Activated T-cell treated with anti-CD3 and anti-CD28 coated beads for 24 hours (primary cell): ENCODE measurements at regions not wholly inside any gene's neighbourhood (a gene's known extent, or its start where the extent isn't known, plus 50 kb on each side); places are given as distances from the start of the nearest gene placed in this dataset.

ENCODE experiments used
- DNase-seq: peaks from one replicate; pipeline ENCODE4 v3.0.0-alpha.2; 2020; ENCODE audit warnings: low read depth

DNA sequence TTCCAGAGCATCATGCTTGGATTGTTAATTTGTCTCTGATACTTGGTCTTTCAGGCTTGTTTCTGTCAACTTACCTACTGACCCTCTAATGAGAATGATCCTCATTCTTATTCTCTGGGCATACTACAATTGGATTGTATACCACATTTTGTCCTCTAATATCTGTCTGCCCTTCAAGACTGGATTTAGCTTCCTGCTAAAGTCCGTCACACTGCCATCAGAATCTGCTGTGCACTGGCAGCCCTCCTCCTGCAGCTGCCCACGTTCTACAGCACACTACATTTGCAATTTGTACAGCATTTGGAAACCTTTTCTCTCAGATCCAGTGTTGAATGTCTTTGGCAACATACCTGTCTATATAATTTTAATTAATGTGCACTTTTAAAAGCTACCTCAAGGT, 183.1 kb downstream of the ZNF330 start:
- no peak for DNase-seq

- no peak for DNase-seq
These were observed 185.5 kb downstream of the ZNF330 start for GRCh38 chr4:141406237-141406636.

- no peak for DNase-seq
These were observed 188.9 kb downstream of the ZNF330 start for GRCh38 chr4:141409556-141409955.

- DNase-seq: no peak
These were observed 190.1 kb downstream of the ZNF330 start for GRCh38 chr4:141410839-141411238.

- DNase-seq: no peak
These were observed 191.2 kb downstream of the ZNF330 start for GRCh38 chr4:141411936-141412335.

DNA sequence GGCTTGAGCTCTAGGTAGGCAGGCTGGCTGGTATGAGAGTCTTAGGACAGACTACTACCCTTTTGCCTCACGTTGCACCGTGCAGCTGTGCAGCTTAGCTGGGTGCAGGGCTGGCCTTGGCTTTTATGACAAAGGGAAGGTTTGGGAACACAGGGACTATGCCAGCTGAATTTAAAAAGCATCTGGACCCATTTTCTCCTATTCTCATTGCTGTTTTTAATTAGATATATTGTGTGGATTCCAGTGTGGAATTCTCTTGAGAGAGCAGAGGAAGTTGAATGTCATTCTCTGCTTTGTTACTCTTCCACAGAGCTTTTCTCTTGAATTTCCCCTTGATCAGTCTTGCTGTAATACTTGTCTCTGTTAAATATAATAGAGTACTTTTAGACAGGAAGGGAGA, 192.7 kb downstream of the ZNF330 start:
- DNase-seq: no peak

GRCh38 chr4:141415651-141416050, 195.0 kb downstream of the ZNF330 start:
- DNase-seq: no peak

DNA sequence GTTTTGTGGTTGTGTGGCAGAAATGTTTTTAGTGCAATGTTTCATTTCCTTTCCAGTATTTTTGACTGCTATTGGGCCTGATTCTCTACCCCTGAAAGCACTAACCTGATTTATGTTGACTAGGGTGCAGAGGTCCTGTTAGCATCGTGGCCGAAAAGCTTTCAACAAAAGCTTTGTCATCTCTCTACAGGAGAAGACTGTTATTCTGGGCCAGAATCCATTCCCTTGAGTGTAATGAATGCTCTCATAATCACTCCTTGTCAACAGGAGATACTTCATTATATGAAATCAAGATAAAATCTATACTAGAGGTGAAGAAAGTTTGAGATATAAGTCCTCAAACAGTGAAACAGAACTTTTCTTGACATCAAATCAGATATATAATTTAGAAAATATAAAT, 195.5 kb downstream of the ZNF330 start:
- DNase-seq: no peak

DNA sequence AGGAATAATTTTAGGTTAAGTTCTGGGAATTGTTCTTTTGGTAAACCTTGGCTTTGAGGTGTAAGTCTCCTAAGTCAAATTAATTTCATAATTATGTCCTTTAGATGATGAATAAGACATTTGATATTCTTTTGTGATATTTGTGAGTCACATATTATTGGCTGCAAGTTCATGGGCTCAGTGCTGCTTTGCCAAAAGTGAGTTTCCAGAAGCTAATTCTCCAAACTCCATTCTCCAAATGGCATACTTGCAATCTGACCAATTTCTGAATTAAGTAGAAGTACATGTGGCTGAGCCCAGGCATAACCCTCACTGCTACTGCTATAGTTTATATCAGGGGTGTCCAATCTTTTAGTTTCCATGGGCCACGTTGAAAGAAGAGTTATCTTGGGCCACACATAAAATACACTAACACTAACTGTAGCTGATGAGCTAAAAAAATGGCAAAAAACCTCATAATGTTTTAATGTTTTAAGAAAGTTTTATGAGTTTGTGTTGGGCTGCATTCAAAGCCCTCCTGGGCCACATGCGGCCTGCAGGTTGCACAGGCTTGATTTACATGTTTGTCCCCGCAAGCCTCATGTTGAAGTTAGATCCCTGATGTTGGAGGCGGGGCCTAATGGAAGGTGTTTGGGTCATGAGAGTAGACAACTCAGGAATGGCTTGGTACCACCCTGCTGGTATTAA, 196.1 kb downstream of the ZNF330 start:
- no peak for DNase-seq

DNA sequence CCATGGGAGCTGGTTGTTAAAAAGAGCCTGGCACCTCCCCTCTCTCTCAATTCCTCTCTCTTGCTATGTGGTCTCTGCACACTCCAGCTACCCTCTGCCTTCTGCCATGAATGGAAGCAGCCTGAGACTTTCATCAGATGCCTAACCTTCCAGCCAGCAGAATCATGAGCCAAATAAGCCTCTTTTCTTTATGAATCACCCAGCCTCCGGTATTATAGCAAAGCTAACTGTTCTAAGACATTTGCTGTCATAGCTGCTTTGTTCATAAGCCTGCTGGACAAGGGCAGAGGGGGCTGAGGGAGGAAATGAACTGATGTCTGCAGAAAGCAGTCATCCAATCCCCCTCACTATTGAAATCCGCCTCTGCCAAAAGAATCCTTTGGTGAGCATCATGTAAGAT, 196.7 kb downstream of the ZNF330 start:
- no peak for DNase-seq

- DNase-seq: no peak
These were observed 204.4 kb downstream of the ZNF330 start for GRCh38 chr4:141425124-141425523.

DNA sequence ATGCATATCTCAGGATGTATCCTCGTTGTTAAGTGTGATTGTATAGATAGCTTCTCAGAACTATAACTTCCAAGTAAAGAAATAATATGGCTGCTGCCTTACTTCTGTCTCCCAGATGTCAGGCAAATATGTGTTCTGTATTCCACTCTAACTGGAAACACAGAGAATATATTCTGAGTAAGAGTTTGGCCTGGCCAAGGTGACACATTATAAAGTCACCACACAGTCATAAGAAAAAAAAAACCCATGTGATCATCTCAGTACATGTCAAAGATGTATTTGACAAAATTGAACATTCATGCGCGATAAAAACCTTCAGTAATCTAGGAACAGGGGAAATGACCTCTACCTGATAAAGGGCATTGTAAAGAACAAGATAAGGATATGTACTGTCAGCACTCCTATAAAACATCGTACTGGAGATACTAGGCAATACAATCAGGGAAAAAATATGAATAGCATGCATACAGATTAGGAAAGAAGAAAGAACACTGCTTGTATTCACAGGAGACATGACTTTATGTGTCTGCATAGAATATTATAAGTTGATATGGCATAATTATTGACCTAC, 207.1 kb downstream of the ZNF330 start:
- DNase-seq: no peak

DNA sequence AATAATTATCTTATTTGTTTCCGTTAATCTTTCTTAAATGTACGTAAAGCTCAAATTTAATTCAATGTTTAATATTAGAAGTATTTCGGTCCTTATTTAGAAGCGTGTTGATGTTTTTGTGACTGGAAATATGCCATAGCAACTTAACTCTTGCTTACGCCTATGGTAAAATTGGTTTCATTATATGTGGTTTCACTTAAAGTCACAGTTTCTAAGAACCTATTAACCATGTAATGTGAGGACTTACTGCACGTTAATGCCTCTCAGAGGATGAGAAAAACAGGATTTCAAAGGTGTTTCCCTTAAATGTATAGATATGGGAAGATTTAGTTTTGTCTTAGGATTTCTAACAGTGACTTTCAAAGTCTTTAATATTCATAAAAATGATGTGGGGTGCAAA, 206.4 kb upstream of the IL15 start:
- DNase-seq: no peak

- no peak for DNase-seq
These were observed 205.7 kb upstream of the IL15 start for GRCh38 chr4:141430686-141431085.

GRCh38 chr4:141432000-141432712, 204.2 kb upstream of the IL15 start:
- no peak for DNase-seq

- no peak for DNase-seq
These were observed 200.7 kb upstream of the IL15 start for GRCh38 chr4:141435446-141436225.

DNA sequence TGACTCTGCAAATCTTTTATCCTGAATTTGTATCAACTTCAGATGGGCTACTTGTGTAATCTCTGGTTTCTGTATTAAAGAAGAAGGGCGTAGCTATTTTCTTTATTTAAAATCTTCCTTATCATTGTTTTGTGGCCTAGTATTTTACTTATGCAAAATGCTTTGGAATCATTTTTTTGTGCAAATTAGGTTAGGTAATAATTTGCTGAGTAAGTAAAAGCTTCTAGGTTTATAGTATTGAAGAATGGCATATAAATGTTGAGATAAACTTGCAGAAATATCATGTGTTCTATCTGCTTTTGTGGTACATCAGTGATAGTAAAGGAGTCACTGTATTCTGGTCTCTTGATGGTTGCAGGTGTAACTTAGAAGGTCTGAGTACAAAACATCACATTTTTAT, 197.2 kb upstream of the IL15 start:
- DNase-seq: no peak

- DNase-seq: no peak
These were observed 188.6 kb upstream of the IL15 start for GRCh38 chr4:141447761-141448160.

GRCh38 chr4:141448490-141448889, 187.9 kb upstream of the IL15 start:
- no peak for DNase-seq

GRCh38 chr4:141449927-141450326, 186.5 kb upstream of the IL15 start:
- DNase-seq: no peak

DNA sequence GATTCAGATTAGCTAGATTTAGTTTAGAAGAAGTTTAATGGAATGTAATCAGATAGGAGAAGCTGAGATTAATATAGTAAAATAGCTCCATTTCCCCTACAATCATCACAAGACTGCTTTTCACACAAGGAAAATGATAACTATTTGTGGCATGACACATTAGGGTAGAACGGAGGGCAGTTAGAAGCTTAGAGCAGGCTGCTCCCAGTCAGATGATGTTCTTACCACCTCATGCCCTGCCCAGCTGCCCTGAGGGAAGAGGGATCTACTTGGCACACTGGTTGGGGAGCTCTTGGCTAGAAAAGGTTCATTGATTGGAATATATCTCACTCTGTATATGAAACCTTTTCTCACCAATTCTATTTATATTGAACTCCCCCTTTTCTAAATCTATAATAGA, 180.7 kb upstream of the IL15 start:
- DNase-seq: no peak

DNA sequence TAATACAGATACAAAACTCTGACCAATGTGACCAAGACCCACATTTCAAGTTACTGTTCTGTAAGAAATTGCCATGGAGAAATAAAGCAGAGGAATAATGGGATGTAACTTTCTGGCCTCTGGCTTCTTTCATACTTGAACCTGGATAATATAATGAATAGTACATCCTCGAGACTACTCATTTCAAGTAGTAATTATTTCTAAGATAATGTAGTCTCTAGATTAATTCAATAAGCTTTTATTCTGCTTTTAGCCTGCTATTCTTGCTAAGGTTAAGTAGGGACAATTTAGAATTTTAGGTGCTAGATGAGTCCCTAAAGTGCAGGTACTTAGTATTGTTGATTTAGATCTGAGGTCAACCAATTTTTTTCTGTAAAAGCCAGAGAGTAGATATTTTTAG, 178.7 kb upstream of the IL15 start:
- DNase-seq: no peak

DNA sequence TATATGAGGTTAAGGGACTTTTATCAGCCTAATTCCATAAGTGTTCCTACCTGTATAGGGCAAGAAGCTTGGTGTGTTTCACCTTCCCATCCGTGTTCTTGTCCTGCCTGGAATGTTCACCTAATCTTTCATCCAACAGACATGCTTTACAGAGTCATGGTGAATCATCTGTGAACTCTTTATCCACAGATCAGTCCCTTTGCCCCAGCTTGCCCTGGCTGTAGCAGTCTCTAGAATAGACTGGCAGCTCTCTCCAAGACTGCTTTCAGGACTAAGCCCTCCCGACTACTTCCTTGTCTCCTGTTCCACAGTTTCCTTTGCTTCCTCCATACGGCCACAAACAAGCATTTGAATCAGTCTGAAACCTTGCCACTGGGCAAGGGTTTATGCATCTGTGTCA, 177.9 kb upstream of the IL15 start:
- DNase-seq: no peak
